ENCODE measurements at regions not wholly inside any gene's neighbourhood (a gene's known extent, or its start where the extent isn't known, plus 50 kb on each side); places are given as distances from the start of the nearest gene placed in this dataset.

GRCh38 chr11:91955206-91955605 is 269.4 kb upstream of the FAT3 start:
- intact Hi-C loops (cut with micrococcal nuclease), result no loop called here
- TF ChIP-seq CTCF (IDR thresholded peaks at IDR 0.05) (no peak), EZH2 (IDR thresholded peaks at IDR 0.05; ENCODE audit: borderline replicate concordance, insufficient read depth, low read depth, low read length, poor library complexity, severe bottlenecking) (no peak)
- Histone ChIP-seq H4K20me1 (ENCODE audit: control insufficient read depth, insufficient read depth, low read length, poor library complexity, severe bottlenecking) (no peaks in the 10 kb centered on the region), H3K27ac (ENCODE audit: low read length in 2 of 2) (no peak overlapping the region), H2AFZ (ENCODE audit: insufficient read depth, low read depth, low read length, poor library complexity, severe bottlenecking) (no peak overlapping the region), H3K4me3 (ENCODE audit: control extremely low read depth in 1 of 5, extremely low read depth in 1 of 5, insufficient read depth in 1 of 5, low read depth in 2 of 5, low read length in 4 of 5) (no peak overlapping the region), H3K9me3 (ENCODE audit: control extremely low read depth in 1 of 3, control insufficient read depth in 2 of 3, insufficient read depth in 1 of 3, low read length in 2 of 3) (peaks cover 0 to 15% (median 3%) of the 10 kb centered on the region in 3 donors), H3K4me1 (ENCODE audit: control insufficient read depth in 2 of 2, insufficient read depth in 2 of 2, low read length in 2 of 2) (no peaks in the 10 kb centered on the region), H3K27me3 (replicated peaks in 1 of 4; ENCODE audit: control extremely low read depth in 1 of 4, control insufficient read depth in 3 of 4, insufficient read depth in 4 of 4, low read length in 3 of 4) (no peaks in the 10 kb centered on the region), H3K79me2 (ENCODE audit: control insufficient read depth, insufficient read depth, low read length) (no peaks in the 10 kb centered on the region), H3K36me3 (replicated peaks in 1 of 2; ENCODE audit: control extremely low read depth in 1 of 2, control insufficient read depth in 1 of 2, extremely low read depth in 1 of 2, insufficient read depth in 2 of 2, low read length in 1 of 2) (no peaks in the 10 kb centered on the region), H3K9ac (ENCODE audit: low read length) (no peak overlapping the region), H3K4me2 (replicated peaks; ENCODE audit: low read depth, low read length, poor library complexity, severe bottlenecking) (no peak overlapping the region)
- ChIA-PET CTCF (no interaction called here), POLR2A (no interaction called here)
- H3K27ac Mint-ChIP-seq, result no peak overlapping the region
- no CpG with 5 or more reads among the region's 1 CpG for WGBS (ENCODE audit: insufficient coverage)
- H3K4me3 Mint-ChIP-seq, result no peak overlapping the region
- no peak for DNase-seq
- peaks cover 6% of the 10 kb centered on the region for H3K9me3 Mint-ChIP-seq (ENCODE audit: insufficient read depth)
- ATAC-seq (ENCODE audit: low read depth), result no peak
- no peaks in the 10 kb centered on the region for H3K4me1 Mint-ChIP-seq
- H3K27me3 Mint-ChIP-seq, result no peaks in the 10 kb centered on the region

- TF ChIP-seq CTCF (IDR thresholded peaks at IDR 0.05) (no peak), EZH2 (IDR thresholded peaks at IDR 0.05; ENCODE audit: borderline replicate concordance, insufficient read depth, low read depth, low read length, poor library complexity, severe bottlenecking) (no peak)
- WGBS (ENCODE audit: insufficient coverage), result 83% methylated on average over 1 of the region's 5 CpGs
- Mint-ChIP-seq H3K27ac (no peak overlapping the region), H3K9me3 (ENCODE audit: insufficient read depth) (peaks cover 2% of the 10 kb centered on the region), H3K27me3 (no peaks in the 10 kb centered on the region), H3K4me3 (no peak overlapping the region), H3K4me1 (no peaks in the 10 kb centered on the region)
- Histone ChIP-seq H3K79me2 (ENCODE audit: control insufficient read depth, insufficient read depth, low read length) (no peaks in the 10 kb centered on the region), H3K4me1 (ENCODE audit: control insufficient read depth in 2 of 2, insufficient read depth in 2 of 2, low read length in 2 of 2) (no peaks in the 10 kb centered on the region), H3K4me2 (replicated peaks; ENCODE audit: low read depth, low read length, poor library complexity, severe bottlenecking) (no peak overlapping the region), H3K4me3 (ENCODE audit: control extremely low read depth in 1 of 5, extremely low read depth in 1 of 5, insufficient read depth in 1 of 5, low read depth in 2 of 5, low read length in 4 of 5) (no peak overlapping the region), H2AFZ (ENCODE audit: insufficient read depth, low read depth, low read length, poor library complexity, severe bottlenecking) (no peak overlapping the region), H3K9me3 (ENCODE audit: control extremely low read depth in 1 of 3, control insufficient read depth in 2 of 3, insufficient read depth in 1 of 3, low read length in 2 of 3) (peaks cover 0 to 3% (median 0%) of the 10 kb centered on the region in 3 donors), H3K9ac (ENCODE audit: low read length) (no peak overlapping the region), H3K36me3 (replicated peaks in 1 of 2; ENCODE audit: control extremely low read depth in 1 of 2, control insufficient read depth in 1 of 2, extremely low read depth in 1 of 2, insufficient read depth in 2 of 2, low read length in 1 of 2) (no peaks in the 10 kb centered on the region), H4K20me1 (ENCODE audit: control insufficient read depth, insufficient read depth, low read length, poor library complexity, severe bottlenecking) (no peaks in the 10 kb centered on the region), H3K27ac (ENCODE audit: low read length in 2 of 2) (no peak overlapping the region), H3K27me3 (replicated peaks in 1 of 4; ENCODE audit: control extremely low read depth in 1 of 4, control insufficient read depth in 3 of 4, insufficient read depth in 4 of 4, low read length in 3 of 4) (no peaks in the 10 kb centered on the region)
- intact Hi-C loops (cut with micrococcal nuclease), result no loop called here
- ATAC-seq (ENCODE audit: low read depth) (no peak), DNase-seq (no peak)
- ChIA-PET CTCF (no interaction called here), POLR2A (no interaction called here)
Observed at GRCh38 chr11:91952056-91952455, 272.6 kb upstream of the FAT3 start.
